Activated B cell treated with CpG ODN at 0.5 μM for 24 hours (primary cell): ENCODE measurements at regions not wholly inside any gene's neighbourhood (a gene's known extent, or its start where the extent isn't known, plus 50 kb on each side); places are given as distances from the start of the nearest gene placed in this dataset.

ENCODE experiments used
- ATAC-seq: fragments of 200-7000 bp; cut with Tn5 transposase; one replicate; pipeline ENCODE4 v1.10.0; 2021; ENCODE audit warnings: low read depth, mild to moderate bottlenecking, moderate library complexity
- CTCF ChIA-PET: fragments of 350-600 bp; sonication (Branson Sonifier 250); formaldehyde crosslinking; loops from one replicate; lab custom pipeline; 2021; ENCODE audit warnings: antibody characterized with exemption; lab: Charles Lee
- POLR2A ChIA-PET: fragments of 350-600 bp; sonication (Branson Sonifier 250); formaldehyde crosslinking; loops from one replicate; lab custom pipeline; 2021; ENCODE audit warnings: antibody characterized with exemption; lab: Charles Lee
- DNase-seq: peaks from one replicate; pipeline ENCODE4 v3.0.0; 2022
- H3K27ac Mint-ChIP-seq: one replicate; pipeline ENCODE4 v1.8.0; 2020; ENCODE audit warnings: mixed read lengths
- H3K27me3 Mint-ChIP-seq: one replicate; pipeline ENCODE4 v1.8.0; 2021; ENCODE audit warnings: mixed read lengths
- H3K36me3 Mint-ChIP-seq: one replicate; pipeline ENCODE4 v1.8.0; 2021; ENCODE audit warnings: low read depth, mixed read lengths
- H3K4me1 Mint-ChIP-seq: one replicate; pipeline ENCODE4 v1.8.0; 2021; ENCODE audit warnings: mixed read lengths
- H3K4me3 Mint-ChIP-seq: one replicate; pipeline ENCODE4 v1.8.0; 2020; ENCODE audit warnings: mild to moderate bottlenecking, mixed read lengths
- H3K9me3 Mint-ChIP-seq: one replicate; pipeline ENCODE4 v1.8.0; 2020; ENCODE audit warnings: mixed read lengths
- CTCF ChIP-seq: fragments of 200-600 bp; IDR thresholded peaks from one replicate; pipeline ENCODE4 v1.8.0; 2022; ENCODE audit warnings: antibody characterized with exemption, mild to moderate bottlenecking
- intact Hi-C: fragments of 100-400 bp; cut with micrococcal nuclease; formaldehyde crosslinking; loops from one replicate; pipeline ENCODE4 v1.15.1; 2024

GRCh38 chr2:22929998-22930397, 455.0 kb upstream of the KLHL29 start:
- no peaks in the 10 kb centered on the region for H3K4me1 Mint-ChIP-seq
- POLR2A ChIA-PET: no interaction called here
- intact Hi-C loops: no loop called here
- no peak overlapping the region for H3K27ac Mint-ChIP-seq
- no peaks in the 10 kb centered on the region for H3K9me3 Mint-ChIP-seq
- H3K36me3 Mint-ChIP-seq: no peaks in the 10 kb centered on the region
- ATAC-seq (no peak), DNase-seq (no peak)
- no peak overlapping the region for H3K4me3 Mint-ChIP-seq
- H3K27me3 Mint-ChIP-seq: peaks cover 2% of the 10 kb centered on the region
- CTCF ChIA-PET: no interaction called here
- TF ChIP-seq CTCF: no peak

DNA sequence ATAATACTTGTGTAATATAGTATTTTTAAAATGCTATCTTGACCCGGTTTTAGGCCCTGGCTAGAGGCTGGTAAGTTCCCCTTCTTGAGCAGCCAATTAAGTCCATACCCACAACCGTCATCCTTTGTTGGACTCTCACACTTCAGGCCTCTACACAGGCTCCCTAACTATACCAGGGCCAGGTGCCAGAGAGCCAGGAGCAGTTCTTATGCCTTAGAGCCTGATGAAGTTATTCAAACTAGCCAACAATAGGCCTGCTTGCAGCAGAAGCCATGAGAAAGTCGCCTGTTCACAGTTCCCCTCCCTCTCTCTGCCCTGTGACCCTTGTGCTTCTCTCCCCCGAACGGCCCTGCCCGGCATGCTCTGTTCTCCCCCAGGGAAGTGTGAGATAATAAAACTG, 454.2 kb upstream of the KLHL29 start:
- CTCF ChIA-PET: no interaction called here
- intact Hi-C loops: no loop called here
- DNase-seq (no peak), ATAC-seq (no peak)
- H3K4me1 Mint-ChIP-seq: no peaks in the 10 kb centered on the region
- POLR2A ChIA-PET: no interaction called here
- no peaks in the 10 kb centered on the region for H3K9me3 Mint-ChIP-seq
- TF ChIP-seq CTCF: no peak
- no peaks in the 10 kb centered on the region for H3K36me3 Mint-ChIP-seq
- H3K27me3 Mint-ChIP-seq: peaks cover 2% of the 10 kb centered on the region
- H3K27ac Mint-ChIP-seq: no peak overlapping the region
- H3K4me3 Mint-ChIP-seq: no peak overlapping the region

DNA sequence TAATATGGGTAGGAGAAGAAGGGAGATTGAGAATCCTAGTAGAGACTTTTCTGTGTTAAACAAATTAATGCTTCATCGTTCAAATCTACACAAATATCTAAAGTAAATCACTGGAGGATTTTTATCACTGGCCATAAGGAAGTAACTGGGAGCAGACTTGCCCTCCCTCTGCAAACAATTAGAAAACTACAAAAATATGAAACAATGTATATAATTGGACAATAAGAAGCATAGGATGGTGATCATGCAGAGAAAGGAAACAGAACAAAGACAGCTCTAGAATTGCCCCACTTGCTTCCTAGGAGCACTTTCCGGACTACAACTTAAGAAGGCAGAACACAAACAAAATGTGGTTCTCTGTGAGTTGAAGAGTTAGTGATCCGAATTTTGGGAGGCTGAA, 452.7 kb upstream of the KLHL29 start:
- Mint-ChIP-seq H3K9me3 (no peaks in the 10 kb centered on the region), H3K4me3 (no peak overlapping the region), H3K27ac (no peak overlapping the region), H3K36me3 (no peaks in the 10 kb centered on the region), H3K4me1 (no peaks in the 10 kb centered on the region), H3K27me3 (peaks cover 2% of the 10 kb centered on the region)
- no peak for DNase-seq
- intact Hi-C loops: no loop called here
- no peak for TF ChIP-seq CTCF
- POLR2A ChIA-PET: no interaction called here
- ATAC-seq: no peak
- CTCF ChIA-PET: no interaction called here

- intact Hi-C loops: no loop called here
- Mint-ChIP-seq H3K9me3 (no peaks in the 10 kb centered on the region), H3K4me3 (no peak overlapping the region), H3K36me3 (no peaks in the 10 kb centered on the region), H3K27ac (no peak overlapping the region), H3K4me1 (no peaks in the 10 kb centered on the region), H3K27me3 (no peaks in the 10 kb centered on the region)
- ChIA-PET POLR2A (no interaction called here), CTCF (no interaction called here)
- TF ChIP-seq CTCF: no peak
- ATAC-seq (no peak), DNase-seq (no peak)
Observed at GRCh38 chr2:22934747-22935146, 450.2 kb upstream of the KLHL29 start.

DNA sequence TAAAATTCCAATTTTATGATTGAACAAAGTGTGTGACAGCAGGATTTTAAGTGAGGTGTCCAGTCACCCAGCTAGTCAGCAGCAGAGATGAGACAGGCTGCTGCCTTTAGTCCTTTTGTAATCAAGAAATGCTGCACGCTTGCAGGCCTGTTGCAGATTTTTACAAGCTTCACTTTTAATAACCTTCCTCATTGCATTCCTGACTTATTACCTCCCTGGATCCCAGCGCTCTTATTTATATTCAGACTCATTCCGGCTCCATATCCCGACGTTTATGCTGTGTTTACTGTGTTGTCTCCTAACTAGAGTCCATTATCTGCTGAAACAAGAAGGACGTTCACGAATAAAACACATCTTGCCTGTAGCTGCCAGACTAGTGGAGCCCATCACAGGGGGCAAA, 442.5 kb upstream of the KLHL29 start:
- Mint-ChIP-seq H3K4me1 (no peaks in the 10 kb centered on the region), H3K36me3 (no peaks in the 10 kb centered on the region), H3K4me3 (no peak overlapping the region), H3K9me3 (no peaks in the 10 kb centered on the region), H3K27me3 (no peaks in the 10 kb centered on the region), H3K27ac (no peak overlapping the region)
- intact Hi-C loops: no loop called here
- no peak for TF ChIP-seq CTCF
- no peak for ATAC-seq
- DNase-seq: no peak
- CTCF ChIA-PET: no interaction called here
- POLR2A ChIA-PET: no interaction called here
